ENCODE measurements at regions not wholly inside any gene's neighbourhood (a gene's known extent, or its start where the extent isn't known, plus 50 kb on each side); places are given as distances from the start of the nearest gene placed in this dataset.
"Not testable (repeated sequence)": the region's sequence is repeated elsewhere in the genome, so short reads cannot be mapped to it uniquely, and the experiment has no call there.

DNA sequence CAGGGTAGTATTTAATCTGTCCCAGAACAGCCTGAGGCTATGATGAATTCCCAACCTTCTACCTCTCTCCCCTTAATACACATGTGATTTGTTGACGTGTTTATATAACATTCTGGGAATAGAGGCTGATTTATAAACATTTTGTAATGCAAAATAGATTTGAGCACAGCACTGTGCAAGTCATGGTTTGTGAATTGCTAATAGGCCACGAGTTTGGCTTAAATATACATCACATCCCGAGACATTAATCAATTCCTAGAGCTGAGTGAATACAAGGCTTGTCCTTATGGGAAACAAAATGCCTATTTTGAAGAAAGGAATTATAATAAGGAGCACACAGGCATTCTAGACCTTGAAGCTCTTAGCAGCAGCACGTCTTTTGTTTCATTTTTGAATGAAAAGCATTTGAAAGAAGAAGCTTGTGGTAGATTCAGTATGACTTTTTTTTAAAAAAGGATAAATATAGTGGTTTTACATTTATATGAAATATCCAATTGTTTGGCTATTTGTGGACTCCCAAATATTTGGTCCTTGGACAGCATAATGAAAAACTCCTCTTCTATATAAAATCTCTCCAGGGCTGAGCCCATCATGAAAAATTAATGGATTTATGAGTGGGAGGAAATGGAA, 116.4 kb downstream of the SLC17A6 start:
- no peak for DNase-seq

DNA sequence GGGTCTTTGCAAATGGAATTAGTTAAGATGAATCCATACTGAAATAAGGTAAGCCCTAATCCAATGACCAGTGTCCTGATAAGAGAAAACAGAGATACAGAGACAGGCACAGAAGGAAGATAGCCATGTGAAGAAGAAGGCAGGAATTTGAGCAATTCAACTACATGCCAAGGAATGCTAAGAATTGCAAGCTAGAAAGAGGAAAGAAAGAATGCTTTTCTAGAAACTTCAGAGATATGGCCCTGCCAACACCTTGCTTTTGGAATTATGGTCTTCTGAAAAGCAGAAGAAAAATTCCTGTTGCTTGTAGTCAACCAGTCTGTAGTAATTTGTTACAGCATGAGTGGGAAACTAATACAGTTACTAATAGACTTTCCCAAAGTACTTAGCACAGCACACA, 111.3 kb downstream of the SLC17A6 start:
- Histone ChIP-seq H3K9me3 (ENCODE audit: control insufficient read depth, low read depth, low read length) (no peaks in the 10 kb centered on the region), H3K4me3 (ENCODE audit: low read length) (no peak overlapping the region), H3K4me1 (ENCODE audit: control insufficient read depth, insufficient read depth, low read length) (no peaks in the 10 kb centered on the region), H3K27ac (ENCODE audit: low read length) (no peak overlapping the region), H3K27me3 (ENCODE audit: control insufficient read depth, insufficient read depth, low read length) (no peaks in the 10 kb centered on the region), H3K36me3 (ENCODE audit: control insufficient read depth, insufficient read depth, low read length) (no peaks in the 10 kb centered on the region)
- no peak for DNase-seq

More for the DNA sequence above, 116.4 kb downstream of the SLC17A6 start:
- 84% methylated on average over 2 of the region's 4 CpGs for WGBS (ENCODE audit: insufficient coverage, low lambda C conversion rate)
- no peak overlapping the region for H3K27ac ChIP-seq (ENCODE audit: low read length)
- no peak overlapping the region for H3K4me3 ChIP-seq (ENCODE audit: low read length)
- H3K27me3 ChIP-seq (ENCODE audit: control insufficient read depth, insufficient read depth, low read length): no peaks in the 10 kb centered on the region
- no peaks in the 10 kb centered on the region for H3K9me3 ChIP-seq (ENCODE audit: control insufficient read depth, low read depth, low read length)
- H3K4me1 ChIP-seq (ENCODE audit: control insufficient read depth, insufficient read depth, low read length): no peaks in the 10 kb centered on the region
- no peaks in the 10 kb centered on the region for H3K36me3 ChIP-seq (ENCODE audit: control insufficient read depth, insufficient read depth, low read length)

DNA sequence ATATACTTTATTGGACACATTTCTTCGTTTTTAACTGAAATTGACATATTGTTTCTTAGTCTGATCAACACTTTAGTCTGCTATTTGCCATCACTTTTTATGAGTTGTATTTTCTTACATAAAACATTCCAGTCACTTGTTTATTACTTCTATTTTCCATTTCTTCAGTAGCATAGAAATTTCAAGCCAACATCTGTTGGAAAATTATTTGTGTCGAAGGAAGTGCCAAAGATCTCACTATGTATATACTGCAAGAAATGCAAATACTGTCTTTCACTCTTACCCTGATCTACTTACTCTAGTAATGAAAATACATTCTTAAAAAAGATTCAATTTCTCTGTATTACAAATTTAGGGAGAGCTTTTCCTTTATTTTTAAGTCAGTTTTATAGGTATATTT, 105.9 kb downstream of the SLC17A6 start:
- H3K4me1 ChIP-seq (ENCODE audit: control insufficient read depth, insufficient read depth, low read length): no peaks in the 10 kb centered on the region
- no peak overlapping the region for H3K27ac ChIP-seq (ENCODE audit: low read length)
- WGBS (ENCODE audit: insufficient coverage, low lambda C conversion rate): 55% methylated on average over 1 of the region's 2 CpGs
- DNase-seq: no peak
- no peaks in the 10 kb centered on the region for H3K9me3 ChIP-seq (ENCODE audit: control insufficient read depth, low read depth, low read length)
- H3K4me3 ChIP-seq (ENCODE audit: low read length): no peak overlapping the region
- no peaks in the 10 kb centered on the region for H3K36me3 ChIP-seq (ENCODE audit: control insufficient read depth, insufficient read depth, low read length)
- H3K27me3 ChIP-seq (ENCODE audit: control insufficient read depth, insufficient read depth, low read length): no peaks in the 10 kb centered on the region

DNA sequence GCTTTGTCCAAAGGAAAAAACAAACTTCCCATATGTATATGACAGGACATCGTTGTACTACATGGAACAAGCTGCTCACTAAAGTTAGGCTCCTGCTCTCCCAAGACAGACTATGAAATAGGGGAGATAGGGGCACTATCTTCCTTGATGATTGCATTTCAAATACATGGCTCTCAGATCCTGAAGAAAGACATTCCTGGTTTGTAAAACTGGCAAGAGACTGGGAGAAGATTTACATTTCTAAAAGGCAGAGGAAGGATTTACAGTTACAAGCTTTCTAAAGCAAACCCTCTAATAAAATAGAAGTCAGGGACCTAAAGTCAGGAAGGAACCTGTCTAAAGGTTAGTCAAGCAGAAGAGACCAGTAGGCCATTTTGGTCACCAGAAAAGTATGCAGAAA, 103.7 kb downstream of the SLC17A6 start:
- Histone ChIP-seq H3K27me3 (ENCODE audit: control insufficient read depth, insufficient read depth, low read length) (no peaks in the 10 kb centered on the region), H3K9me3 (ENCODE audit: control insufficient read depth, low read depth, low read length) (no peaks in the 10 kb centered on the region), H3K4me3 (ENCODE audit: low read length) (no peak overlapping the region), H3K27ac (ENCODE audit: low read length) (no peak overlapping the region), H3K36me3 (ENCODE audit: control insufficient read depth, insufficient read depth, low read length) (no peaks in the 10 kb centered on the region), H3K4me1 (ENCODE audit: control insufficient read depth, insufficient read depth, low read length) (no peaks in the 10 kb centered on the region)
- no peak for DNase-seq
- WGBS (ENCODE audit: insufficient coverage, low lambda C conversion rate): no CpG with 5 or more reads among the region's 1 CpG

DNA sequence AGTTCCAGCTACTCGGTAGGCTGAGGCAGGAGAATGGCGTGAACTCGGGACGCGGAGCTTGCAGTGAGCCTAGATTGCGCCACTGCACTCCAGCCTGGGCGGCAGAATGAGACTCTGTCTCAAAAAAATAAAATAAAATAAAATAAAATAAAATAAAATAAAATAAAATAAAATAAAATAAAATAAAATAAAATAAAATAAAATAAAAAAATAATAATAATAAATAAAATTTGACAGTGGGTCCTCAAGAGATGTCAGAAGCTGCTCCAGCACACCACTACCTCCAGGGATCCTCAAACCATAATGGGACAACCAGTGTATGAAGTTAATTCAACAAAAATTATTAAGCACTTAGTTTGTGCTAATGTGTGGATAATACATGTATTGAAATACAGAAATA, 97.4 kb downstream of the SLC17A6 start:
- not testable (repeated sequence) for H3K9me3 ChIP-seq (ENCODE audit: control insufficient read depth, low read depth, low read length); DNase-seq; H3K36me3 ChIP-seq (ENCODE audit: control insufficient read depth, insufficient read depth, low read length); H3K4me3 ChIP-seq (ENCODE audit: low read length); H3K4me1 ChIP-seq (ENCODE audit: control insufficient read depth, insufficient read depth, low read length); H3K27ac ChIP-seq (ENCODE audit: low read length); H3K27me3 ChIP-seq (ENCODE audit: control insufficient read depth, insufficient read depth, low read length)
- 98% methylated on average over 6 of the region's 7 CpGs for WGBS (ENCODE audit: insufficient coverage, low lambda C conversion rate)

DNA sequence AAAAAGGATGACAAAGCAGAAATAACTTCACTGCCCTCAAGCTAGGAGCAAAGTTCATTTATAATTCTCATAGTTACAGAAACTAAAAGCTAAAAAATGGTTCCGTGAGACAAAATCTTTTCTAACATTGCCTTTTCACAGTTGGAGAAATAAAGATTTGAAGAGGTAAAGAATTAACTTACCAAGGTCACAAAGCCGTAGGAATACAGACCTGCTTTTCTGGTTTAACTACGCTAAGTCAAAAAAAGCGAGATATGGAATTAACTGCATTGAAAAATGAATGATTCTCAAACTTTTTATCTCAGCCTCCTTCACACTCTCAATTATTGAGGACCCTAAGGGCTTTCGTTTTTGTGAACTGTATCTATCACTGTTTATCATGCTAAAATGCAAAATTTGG, 95.3 kb downstream of the SLC17A6 start:
- H3K9me3 ChIP-seq (ENCODE audit: control insufficient read depth, low read depth, low read length): peaks cover 3% of the 10 kb centered on the region
- H3K36me3 ChIP-seq (ENCODE audit: control insufficient read depth, insufficient read depth, low read length): no peaks in the 10 kb centered on the region
- peaks cover 10% of the 10 kb centered on the region for H3K27me3 ChIP-seq (ENCODE audit: control insufficient read depth, insufficient read depth, low read length)
- WGBS (ENCODE audit: insufficient coverage, low lambda C conversion rate): 66% methylated on average over 5 of the region's 5 CpGs
- H3K4me1 ChIP-seq (ENCODE audit: control insufficient read depth, insufficient read depth, low read length): no peaks in the 10 kb centered on the region
- DNase-seq: no peak
- no peak overlapping the region for H3K27ac ChIP-seq (ENCODE audit: low read length)
- H3K4me3 ChIP-seq (ENCODE audit: low read length): peak overlapping the region; percentile 27

DNA sequence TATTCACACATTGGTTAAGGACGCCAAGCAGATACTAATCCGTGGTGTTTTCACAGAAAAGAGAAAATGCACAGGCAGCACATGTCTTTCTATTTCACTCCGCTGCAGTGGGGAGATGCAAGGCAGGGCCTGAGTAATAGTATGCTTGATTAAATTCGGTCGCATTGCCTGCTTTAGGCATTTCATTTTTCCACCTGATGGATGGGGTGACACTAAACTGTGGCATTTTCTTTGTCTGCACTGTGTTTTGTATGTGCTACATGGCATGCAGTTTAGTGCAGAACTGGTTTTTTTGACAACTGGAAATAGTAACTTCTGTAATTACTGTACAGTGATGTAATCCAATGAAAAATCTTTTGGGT, 94.9 kb downstream of the SLC17A6 start:
- H3K27ac ChIP-seq (ENCODE audit: low read length): no peak overlapping the region
- peaks cover 3% of the 10 kb centered on the region for H3K9me3 ChIP-seq (ENCODE audit: control insufficient read depth, low read depth, low read length)
- H3K4me3 ChIP-seq (ENCODE audit: low read length): peak overlapping the region; percentile 27
- H3K27me3 ChIP-seq (ENCODE audit: control insufficient read depth, insufficient read depth, low read length): peaks cover 10% of the 10 kb centered on the region
- no peaks in the 10 kb centered on the region for H3K4me1 ChIP-seq (ENCODE audit: control insufficient read depth, insufficient read depth, low read length)
- H3K36me3 ChIP-seq (ENCODE audit: control insufficient read depth, insufficient read depth, low read length): no peaks in the 10 kb centered on the region
- no CpG with 5 or more reads among the region's 5 CpGs for WGBS (ENCODE audit: insufficient coverage, low lambda C conversion rate)
- DNase-seq: no peak

DNA sequence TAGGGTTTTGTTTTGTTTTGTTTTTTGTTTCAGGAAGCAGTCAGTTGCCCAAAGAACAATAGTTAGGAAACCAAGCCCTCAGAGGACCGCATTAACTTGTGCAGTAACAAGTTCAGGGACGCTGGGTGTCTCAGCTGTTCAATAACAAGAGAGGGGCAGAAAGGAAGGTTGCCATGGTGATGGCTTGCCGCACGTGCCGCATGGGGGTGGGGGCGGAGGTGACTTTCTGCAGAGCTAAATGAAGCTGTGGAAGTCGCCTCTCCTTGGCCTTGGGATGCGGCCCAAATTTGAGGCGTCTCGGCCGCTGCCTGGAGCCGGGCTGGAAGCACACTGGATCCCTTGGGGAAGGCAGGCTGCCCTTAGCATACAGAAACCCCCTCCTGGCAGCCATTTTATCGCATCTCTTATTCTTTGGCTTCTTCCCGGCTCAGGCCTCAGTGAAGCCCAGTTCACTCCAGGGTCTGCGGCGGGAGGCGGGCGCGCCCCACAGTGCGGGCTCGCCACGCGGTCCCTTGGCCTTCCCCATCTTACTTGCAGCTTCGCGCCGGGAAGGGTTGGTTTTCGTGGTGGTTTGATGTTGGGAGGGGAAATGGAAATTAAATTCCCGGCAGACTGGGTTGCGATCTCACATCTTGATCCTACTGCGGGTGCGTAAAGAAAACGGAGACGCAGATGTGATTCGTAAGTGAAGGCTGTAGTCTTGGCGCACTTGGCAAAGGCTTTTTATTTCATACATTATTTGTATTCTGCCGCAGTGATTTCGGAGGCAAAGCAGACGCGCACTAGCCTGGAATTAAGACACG, 94.3 kb downstream of the SLC17A6 start:
- H3K36me3 ChIP-seq (ENCODE audit: control insufficient read depth, insufficient read depth, low read length): no peaks in the 10 kb centered on the region
- no peaks in the 10 kb centered on the region for H3K4me1 ChIP-seq (ENCODE audit: control insufficient read depth, insufficient read depth, low read length)
- peaks cover 10% of the 10 kb centered on the region for H3K27me3 ChIP-seq (ENCODE audit: control insufficient read depth, insufficient read depth, low read length)
- DNase-seq: peak; percentile 23 to 41
- peak overlapping the region; percentile 9 for H3K27ac ChIP-seq (ENCODE audit: low read length)
- peak overlapping the region; percentile 27 for H3K4me3 ChIP-seq (ENCODE audit: low read length)
- peaks cover 3% of the 10 kb centered on the region for H3K9me3 ChIP-seq (ENCODE audit: control insufficient read depth, low read depth, low read length)
- 6% methylated on average over 6 of the region's 40 CpGs for WGBS (ENCODE audit: insufficient coverage, low lambda C conversion rate)

DNA sequence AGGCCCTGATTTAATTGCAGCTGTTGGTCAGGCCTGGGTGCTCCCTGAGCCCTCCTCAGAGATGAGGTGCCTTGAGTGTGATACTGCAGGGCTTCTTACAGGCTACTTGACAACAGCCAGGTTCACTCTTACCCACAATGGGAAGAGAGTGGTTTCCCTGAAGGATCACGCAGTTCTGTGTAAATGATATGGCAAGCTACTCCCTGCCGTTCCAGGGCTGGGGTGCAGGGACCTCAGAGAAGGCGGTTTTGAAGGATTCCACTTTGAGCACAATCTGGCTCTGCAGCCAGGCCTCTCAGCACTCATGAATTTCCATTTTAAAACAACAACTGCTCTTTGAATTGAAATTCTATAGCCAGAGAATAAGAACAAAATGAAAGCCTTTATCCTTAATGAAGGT, 92.9 kb downstream of the SLC17A6 start:
- WGBS (ENCODE audit: insufficient coverage, low lambda C conversion rate): no CpG with 5 or more reads among the region's 3 CpGs
- Histone ChIP-seq H3K4me3 (ENCODE audit: low read length) (no peak overlapping the region), H3K36me3 (ENCODE audit: control insufficient read depth, insufficient read depth, low read length) (no peaks in the 10 kb centered on the region)

DNA sequence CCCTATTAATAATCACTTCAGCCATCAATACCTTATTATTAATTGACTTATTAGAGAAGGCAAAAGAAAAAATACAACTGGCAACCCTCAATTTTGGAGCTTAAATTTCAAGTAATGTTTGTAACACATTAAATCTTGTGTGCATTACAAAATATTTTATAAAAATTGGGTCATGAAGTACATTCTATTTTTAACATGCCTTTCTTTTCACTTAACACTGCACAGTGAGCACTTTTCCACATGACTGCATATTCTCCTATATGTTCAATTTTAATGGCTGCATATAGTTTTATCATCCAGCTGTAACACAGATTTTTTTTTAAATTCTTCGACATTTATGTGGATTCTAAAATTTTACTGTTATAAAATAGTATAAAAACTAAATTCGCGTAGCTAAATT, 92.5 kb downstream of the SLC17A6 start:
- no peaks in the 10 kb centered on the region for H3K36me3 ChIP-seq (ENCODE audit: control insufficient read depth, insufficient read depth, low read length)
- H3K27ac ChIP-seq (ENCODE audit: low read length): no peak overlapping the region
- no peak overlapping the region for H3K4me3 ChIP-seq (ENCODE audit: low read length)
- no peaks in the 10 kb centered on the region for H3K4me1 ChIP-seq (ENCODE audit: control insufficient read depth, insufficient read depth, low read length)
- no peak for DNase-seq
- H3K27me3 ChIP-seq (ENCODE audit: control insufficient read depth, insufficient read depth, low read length): peaks cover 10% of the 10 kb centered on the region
- 88% methylated on average over 3 of the region's 3 CpGs for WGBS (ENCODE audit: insufficient coverage, low lambda C conversion rate)
- H3K9me3 ChIP-seq (ENCODE audit: control insufficient read depth, low read depth, low read length): peaks cover 3% of the 10 kb centered on the region

More for the DNA sequence above, 92.9 kb downstream of the SLC17A6 start:
- DNase-seq: no peak
- Histone ChIP-seq H3K4me1 (ENCODE audit: control insufficient read depth, insufficient read depth, low read length) (no peaks in the 10 kb centered on the region), H3K27ac (ENCODE audit: low read length) (no peak overlapping the region), H3K27me3 (ENCODE audit: control insufficient read depth, insufficient read depth, low read length) (peaks cover 10% of the 10 kb centered on the region), H3K9me3 (ENCODE audit: control insufficient read depth, low read depth, low read length) (peaks cover 3% of the 10 kb centered on the region)

DNA sequence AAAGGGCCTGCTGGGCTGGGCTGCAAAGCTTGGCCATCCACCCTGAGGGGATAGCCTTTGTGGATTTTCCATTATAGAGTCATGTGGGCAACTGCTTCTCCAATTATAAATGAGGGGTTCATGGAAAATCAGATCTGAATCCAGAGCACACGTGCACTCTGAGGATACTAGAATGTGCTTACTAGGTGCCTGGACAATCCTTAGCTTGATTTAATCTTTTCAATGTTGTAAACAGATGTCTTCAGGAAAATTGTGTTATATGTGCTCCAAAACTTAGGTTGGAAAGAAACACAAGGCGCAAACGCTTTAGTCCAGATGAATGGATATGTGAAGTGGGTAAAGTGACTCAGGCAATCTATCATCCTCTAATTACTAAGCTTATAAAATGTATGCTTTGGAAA, 92.0 kb downstream of the SLC17A6 start:
- Histone ChIP-seq H3K27ac (ENCODE audit: low read length) (no peak overlapping the region), H3K36me3 (ENCODE audit: control insufficient read depth, insufficient read depth, low read length) (no peaks in the 10 kb centered on the region), H3K4me1 (ENCODE audit: control insufficient read depth, insufficient read depth, low read length) (no peaks in the 10 kb centered on the region), H3K4me3 (ENCODE audit: low read length) (no peak overlapping the region), H3K27me3 (ENCODE audit: control insufficient read depth, insufficient read depth, low read length) (peaks cover 10% of the 10 kb centered on the region), H3K9me3 (ENCODE audit: control insufficient read depth, low read depth, low read length) (peaks cover 3% of the 10 kb centered on the region)
- DNase-seq: no peak
- no CpG with 5 or more reads among the region's 3 CpGs for WGBS (ENCODE audit: insufficient coverage, low lambda C conversion rate)

Data from large intestine (tissue), 3 donors.